ENCODE measurements at regions not wholly inside any gene's neighbourhood (a gene's known extent, or its start where the extent isn't known, plus 50 kb on each side); places are given as distances from the start of the nearest gene placed in this dataset.
"Not testable (repeated sequence)": the region's sequence is repeated elsewhere in the genome, so short reads cannot be mapped to it uniquely, and the experiment has no call there.

DNA sequence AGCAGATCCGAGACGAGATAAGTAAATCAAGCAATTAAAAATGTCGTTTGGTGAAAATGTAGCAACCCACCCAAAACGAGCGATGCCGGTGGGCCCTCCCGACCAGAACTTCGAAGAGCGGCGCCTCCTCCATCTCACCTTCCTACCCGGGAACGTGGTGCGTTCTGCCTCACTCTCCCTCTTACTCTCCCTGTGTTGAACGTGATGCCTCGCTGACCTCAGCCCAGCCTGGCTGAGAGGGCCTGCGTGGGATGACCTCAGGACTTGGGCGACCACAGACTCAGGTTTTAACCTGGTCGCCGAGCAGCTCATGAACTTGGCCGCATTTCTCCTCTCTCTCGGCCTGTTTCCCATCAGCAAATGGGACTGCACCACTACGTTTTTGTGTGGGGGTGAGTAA is 69.7 kb upstream of the RPL38 start:
- H3K27me3 ChIP-seq, result peaks cover 69% of the 10 kb centered on the region
- no peak for TF ChIP-seq EP300 (IDR thresholded peaks at IDR 0.05)
- TF ChIP-seq, protein P1, sequence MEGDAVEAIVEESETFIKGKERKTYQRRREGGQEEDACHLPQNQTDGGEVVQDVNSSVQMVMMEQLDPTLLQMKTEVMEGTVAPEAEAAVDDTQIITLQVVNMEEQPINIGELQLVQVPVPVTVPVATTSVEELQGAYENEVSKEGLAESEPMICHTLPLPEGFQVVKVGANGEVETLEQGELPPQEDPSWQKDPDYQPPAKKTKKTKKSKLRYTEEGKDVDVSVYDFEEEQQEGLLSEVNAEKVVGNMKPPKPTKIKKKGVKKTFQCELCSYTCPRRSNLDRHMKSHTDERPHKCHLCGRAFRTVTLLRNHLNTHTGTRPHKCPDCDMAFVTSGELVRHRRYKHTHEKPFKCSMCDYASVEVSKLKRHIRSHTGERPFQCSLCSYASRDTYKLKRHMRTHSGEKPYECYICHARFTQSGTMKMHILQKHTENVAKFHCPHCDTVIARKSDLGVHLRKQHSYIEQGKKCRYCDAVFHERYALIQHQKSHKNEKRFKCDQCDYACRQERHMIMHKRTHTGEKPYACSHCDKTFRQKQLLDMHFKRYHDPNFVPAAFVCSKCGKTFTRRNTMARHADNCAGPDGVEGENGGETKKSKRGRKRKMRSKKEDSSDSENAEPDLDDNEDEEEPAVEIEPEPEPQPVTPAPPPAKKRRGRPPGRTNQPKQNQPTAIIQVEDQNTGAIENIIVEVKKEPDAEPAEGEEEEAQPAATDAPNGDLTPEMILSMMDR (IDR thresholded peaks at IDR 0.05), result no peak
- TF ChIP-seq POLR2A (IDR thresholded peaks at IDR 0.05), result no peak
- TF ChIP-seq POLR2AphosphoS5 (IDR thresholded peaks at IDR 0.05), result no peak
- no peak for ATAC-seq
- H3K4me3 ChIP-seq, result no peak overlapping the region
- H3K4me1 ChIP-seq, result no peaks in the 10 kb centered on the region
- H3K27ac ChIP-seq, result no peak overlapping the region
- H3K36me3 ChIP-seq, result no peaks in the 10 kb centered on the region
- peaks cover 0 to 9% (median 0%) of the 10 kb centered on the region in 3 donors for H3K9me3 ChIP-seq
- WGBS, 2 donors (ENCODE audit: low coverage in 1 of 2), result 68 to 83% methylated on average over 18 to 21 of the region's 22 CpGs

DNA sequence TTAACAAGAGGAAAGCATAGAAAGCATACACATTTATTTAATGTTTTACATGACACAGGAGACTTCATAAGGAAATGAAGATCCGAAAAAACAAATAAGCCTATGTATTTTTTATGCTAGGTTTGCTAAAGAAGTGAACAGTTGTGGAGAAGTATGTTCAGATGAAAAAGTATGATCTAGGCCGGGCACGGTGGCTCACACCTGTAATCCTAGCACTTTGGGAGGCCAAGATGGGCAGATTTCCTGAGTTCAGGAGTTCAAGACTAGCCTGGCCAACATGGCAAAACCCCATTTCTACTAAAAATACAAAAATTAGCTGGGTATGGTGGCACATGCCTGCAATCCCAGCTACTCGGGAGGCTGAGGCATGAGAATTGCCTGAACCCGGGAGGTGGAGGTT is 69.2 kb upstream of the RPL38 start:
- peaks cover 64% of the 10 kb centered on the region for H3K27me3 ChIP-seq

DNA sequence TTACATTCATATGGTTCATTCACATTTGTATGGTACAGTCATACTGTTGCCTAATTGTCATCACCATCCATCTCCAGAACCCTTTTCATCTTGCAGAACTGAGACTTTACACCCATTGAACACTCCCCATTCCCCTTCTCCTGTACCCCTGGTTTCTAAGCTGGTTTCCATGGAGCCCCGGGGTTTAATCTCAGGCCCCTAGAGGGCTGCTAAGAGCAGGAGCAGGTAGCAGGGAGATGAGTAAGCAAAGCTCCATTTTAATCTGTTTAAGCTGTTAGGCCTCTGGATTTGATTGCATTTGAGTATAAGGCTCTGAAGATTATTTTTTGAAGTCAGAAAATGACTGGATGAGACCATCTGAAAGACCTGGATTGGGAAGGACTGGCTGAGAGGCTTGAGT is 68.5 kb upstream of the RPL38 start:
- no CpG with 5 or more reads among the region's 1 CpG for WGBS, 2 donors (ENCODE audit: low coverage in 1 of 2)
- H3K9me3 ChIP-seq, result peaks cover 0 to 9% (median 0%) of the 10 kb centered on the region in 3 donors
- TF ChIP-seq POLR2AphosphoS5 (IDR thresholded peaks at IDR 0.05) (no peak), POLR2A (IDR thresholded peaks at IDR 0.05) (no peak), EP300 (IDR thresholded peaks at IDR 0.05) (no peak)
- TF ChIP-seq, protein P1 (IDR thresholded peaks at IDR 0.05), result no peak
- ATAC-seq, result no peak
- no peak overlapping the region for H3K27ac ChIP-seq
- no peak overlapping the region for H3K4me3 ChIP-seq
- peaks cover 57% of the 10 kb centered on the region for H3K27me3 ChIP-seq
- H3K36me3 ChIP-seq, result no peaks in the 10 kb centered on the region
- no peaks in the 10 kb centered on the region for H3K4me1 ChIP-seq

More for the DNA sequence above, 69.2 kb upstream of the RPL38 start:
- H3K4me1 ChIP-seq, H3K36me3 ChIP-seq, H3K9me3 ChIP-seq, ATAC-seq, H3K4me3 ChIP-seq, H3K27ac ChIP-seq: not testable (repeated sequence)
- WGBS, 2 donors (ENCODE audit: low coverage in 1 of 2), result 96% methylated on average over 5 of the region's 5 CpGs; no CpG with 5 or more reads in 1 of the 2 donors

DNA sequence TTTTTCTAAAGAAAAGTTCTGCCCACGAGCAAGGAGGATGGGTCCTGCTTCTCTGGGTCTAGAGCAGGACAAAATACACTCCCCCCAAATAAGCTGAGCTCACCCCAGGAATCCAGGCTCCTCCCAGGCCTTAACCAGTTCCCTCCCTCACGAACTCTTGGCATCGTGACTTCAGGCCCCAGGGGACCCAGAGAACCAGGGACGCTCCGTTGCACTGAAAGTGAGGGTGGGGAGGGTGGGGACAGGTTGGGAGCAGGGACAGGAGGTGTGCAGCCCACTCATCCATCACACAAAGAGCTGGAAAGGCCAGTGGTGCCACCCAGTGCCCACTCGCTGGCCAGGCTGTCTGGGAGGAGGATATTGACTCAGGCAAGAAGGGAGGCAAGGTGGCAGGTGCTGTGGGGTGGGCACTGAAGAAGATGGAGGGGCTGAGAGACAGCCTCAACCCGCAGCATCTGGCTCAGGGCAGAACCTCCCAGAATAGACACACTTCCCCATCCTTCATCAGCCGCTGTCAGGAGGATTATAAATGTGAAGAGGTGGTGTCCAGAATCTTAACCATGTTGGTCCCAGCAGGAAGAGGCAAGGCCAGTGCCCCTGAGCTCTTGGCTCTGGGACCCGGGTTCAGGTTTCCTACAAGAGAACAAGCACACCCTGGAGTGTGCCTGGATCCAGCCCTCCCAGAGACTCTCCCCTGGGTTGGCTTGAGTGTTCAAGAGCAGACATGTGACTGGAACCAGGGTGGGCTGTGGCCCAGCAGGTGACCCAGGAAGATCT is 67.9 kb upstream of the RPL38 start:
- Histone ChIP-seq H3K27me3 (peaks cover 51% of the 10 kb centered on the region), H3K9me3 (peaks cover 0 to 15% (median 0%) of the 10 kb centered on the region in 3 donors), H3K27ac (no peak overlapping the region), H3K36me3 (no peaks in the 10 kb centered on the region), H3K4me1 (no peaks in the 10 kb centered on the region), H3K4me3 (no peak overlapping the region)
- TF ChIP-seq POLR2A (IDR thresholded peaks at IDR 0.05) (no peak), POLR2AphosphoS5 (IDR thresholded peaks at IDR 0.05) (no peak), EP300 (IDR thresholded peaks at IDR 0.05) (no peak)
- TF ChIP-seq, protein P1 (IDR thresholded peaks at IDR 0.05), result no peak
- no peak for ATAC-seq
- 73% methylated on average over 3 of the region's 9 CpGs; no CpG with 5 or more reads in 1 of the 2 donors for WGBS, 2 donors (ENCODE audit: low coverage in 1 of 2)

DNA sequence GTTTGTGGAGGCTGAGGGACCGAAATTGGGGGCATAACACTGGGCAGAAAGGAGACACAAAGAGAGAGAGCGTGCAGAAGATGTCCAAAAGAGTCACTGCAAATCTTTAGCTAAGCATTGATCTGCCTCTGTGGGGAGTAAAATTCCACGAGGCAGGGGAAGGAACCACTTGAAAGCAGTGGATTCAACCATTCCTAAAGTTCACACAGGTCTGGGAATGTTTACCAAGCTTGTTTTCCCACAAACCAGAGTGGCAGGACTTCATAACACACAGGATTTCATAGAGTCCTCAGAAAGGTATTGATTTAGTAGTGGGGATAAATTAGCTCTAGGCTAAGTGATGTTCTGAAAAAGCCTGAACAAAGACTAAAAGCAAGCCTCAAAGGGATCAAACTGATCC is 66.1 kb upstream of the RPL38 start:
- TF ChIP-seq POLR2A (IDR thresholded peaks at IDR 0.05), result no peak
- TF ChIP-seq POLR2AphosphoS5 (IDR thresholded peaks at IDR 0.05), result no peak
- TF ChIP-seq, protein P1 (IDR thresholded peaks at IDR 0.05), result no peak
- TF ChIP-seq EP300 (IDR thresholded peaks at IDR 0.05), result no peak
- Histone ChIP-seq H3K27ac (no peak overlapping the region), H3K36me3 (no peaks in the 10 kb centered on the region), H3K27me3 (peaks cover 32% of the 10 kb centered on the region), H3K9me3 (peaks cover 0 to 24% (median 0%) of the 10 kb centered on the region in 3 donors), H3K4me3 (no peak overlapping the region), H3K4me1 (no peaks in the 10 kb centered on the region)
- WGBS, 2 donors (ENCODE audit: low coverage in 1 of 2), result 51 to 60% methylated on average over 1 to 3 of the region's 3 CpGs
- ATAC-seq, result no peak
